GM04503 (cell line): ENCODE measurements at regions not wholly inside any gene's neighbourhood (a gene's known extent, or its start where the extent isn't known, plus 50 kb on each side); places are given as distances from the start of the nearest gene placed in this dataset.

Source experiments
- DNase-seq: peaks from one replicate; pipeline ENCODE4 v3.0.0-alpha.2; 2012; ENCODE audit warnings: low read depth

GRCh38 chr2:163368655-163369054, 367.2 kb downstream of the FIGN start:
- DNase-seq = no peak

DNA sequence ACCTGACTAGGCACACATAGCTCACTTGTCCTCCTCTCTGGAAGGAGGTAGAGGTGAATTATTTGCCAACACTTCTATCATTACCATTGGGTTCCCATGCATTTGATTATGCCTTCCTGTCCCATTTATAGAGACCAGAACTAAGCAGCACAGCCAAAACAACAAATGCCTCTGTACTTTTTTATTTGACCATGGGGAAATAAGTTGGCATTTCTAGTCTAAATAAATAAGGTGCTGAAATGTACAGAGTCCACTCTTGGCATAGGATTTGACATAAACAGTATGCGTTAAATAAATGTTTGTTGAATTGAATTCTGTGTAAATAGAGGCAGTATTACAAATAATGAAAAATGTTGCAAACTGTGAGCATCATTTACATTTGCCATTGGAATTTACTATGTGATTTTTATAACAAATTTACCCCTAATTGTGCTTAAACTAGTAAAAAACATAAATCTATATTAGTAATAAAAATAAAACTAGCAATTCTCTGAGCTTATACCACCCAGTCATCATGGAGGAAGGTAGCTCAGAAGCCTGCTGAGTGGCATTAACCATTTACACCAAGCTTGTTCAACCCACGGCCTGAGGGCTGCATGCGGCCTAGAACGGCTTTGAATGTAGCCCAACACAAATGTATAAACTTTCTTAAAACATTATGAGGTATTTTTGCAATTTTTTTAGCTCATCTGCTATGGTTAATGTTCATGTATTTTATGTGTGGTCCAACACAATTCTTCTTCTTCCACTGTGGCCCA, 367.8 kb downstream of the FIGN start:
- no peak for DNase-seq

- no peak for DNase-seq
Measured at GRCh38 chr2:163364736-163365135, 371.1 kb downstream of the FIGN start.

GRCh38 chr2:163353551-163353950, 382.3 kb downstream of the FIGN start:
- no peak for DNase-seq

- no peak for DNase-seq
Measured at GRCh38 chr2:163351966-163352365, 383.8 kb downstream of the FIGN start.

DNA sequence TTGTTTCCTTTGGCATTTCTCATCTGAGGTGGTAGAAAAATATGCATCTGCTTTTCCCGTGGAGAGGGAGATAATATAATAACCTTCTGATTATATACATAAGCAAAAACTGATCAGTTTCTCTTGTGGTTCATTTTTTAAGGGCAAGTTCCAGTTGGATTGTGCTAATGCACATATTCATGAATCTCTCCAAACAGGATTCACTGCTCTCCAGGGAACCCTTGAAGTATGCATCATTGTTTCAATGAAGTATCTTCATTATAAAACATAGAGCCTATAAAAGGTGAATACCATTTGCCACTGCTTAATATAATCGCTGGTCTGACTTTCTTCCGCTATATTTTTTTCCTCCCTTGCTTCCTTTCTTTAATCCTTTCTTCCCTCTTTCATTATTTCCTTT, 384.7 kb downstream of the FIGN start:
- no peak for DNase-seq

- DNase-seq = no peak
Measured at GRCh38 chr2:163348857-163349380, 386.9 kb downstream of the FIGN start.

GRCh38 chr2:163347982-163348856, 387.6 kb downstream of the FIGN start:
- no peak for DNase-seq

DNA sequence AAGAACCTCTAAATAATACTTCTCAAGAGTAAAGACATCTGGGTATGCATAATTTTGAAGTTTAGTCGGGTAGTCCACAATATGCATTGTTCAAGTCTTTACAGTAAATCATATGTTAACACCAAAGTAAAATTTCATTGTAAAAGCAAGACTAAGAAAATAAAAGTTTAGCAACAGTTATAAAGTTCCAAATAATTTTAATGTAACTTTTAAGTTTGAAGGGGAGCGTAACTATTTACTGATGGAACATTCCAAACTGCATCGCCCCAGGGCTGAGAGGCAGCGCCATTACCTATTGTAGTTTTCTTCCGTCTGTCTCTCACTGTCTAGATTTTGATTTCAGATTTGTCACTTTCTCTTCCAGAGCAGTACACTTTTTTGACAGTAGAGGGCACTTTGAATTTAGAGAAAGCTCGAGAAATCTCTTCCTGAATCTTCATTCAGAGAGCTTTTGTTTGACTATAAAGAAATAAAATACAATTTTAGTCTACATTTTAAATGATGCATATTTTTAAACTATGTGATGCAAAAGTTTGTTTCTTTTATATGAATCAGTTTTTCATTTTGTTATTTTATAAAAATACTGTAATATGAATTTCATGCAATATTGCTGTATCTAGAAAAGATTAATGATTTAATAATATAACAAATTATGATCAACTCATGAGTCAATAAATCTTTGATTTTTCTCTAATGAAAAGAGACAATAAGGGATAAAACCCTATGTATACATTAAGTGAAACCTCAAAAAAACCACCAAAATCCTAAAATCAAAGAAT, 389.8 kb downstream of the FIGN start:
- no peak for DNase-seq

DNA sequence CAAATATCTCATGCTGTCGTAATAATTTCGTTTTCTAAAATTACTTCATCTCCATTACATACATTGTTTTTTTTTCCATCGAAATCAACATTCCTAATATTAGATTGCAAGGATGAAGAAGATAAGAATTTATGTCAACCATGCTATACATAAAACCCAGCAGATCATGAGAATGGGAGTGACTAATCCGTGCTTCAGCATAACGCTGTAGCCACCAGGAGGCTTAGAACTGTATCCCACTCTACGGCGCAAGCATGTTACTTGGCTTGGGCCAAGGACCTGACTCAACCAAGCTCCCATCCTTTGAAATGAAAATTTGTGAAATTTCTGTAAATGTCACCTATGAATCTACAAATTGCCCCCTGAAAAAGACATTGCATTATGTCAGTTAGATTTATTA, 392.5 kb downstream of the FIGN start:
- DNase-seq = no peak

DNA sequence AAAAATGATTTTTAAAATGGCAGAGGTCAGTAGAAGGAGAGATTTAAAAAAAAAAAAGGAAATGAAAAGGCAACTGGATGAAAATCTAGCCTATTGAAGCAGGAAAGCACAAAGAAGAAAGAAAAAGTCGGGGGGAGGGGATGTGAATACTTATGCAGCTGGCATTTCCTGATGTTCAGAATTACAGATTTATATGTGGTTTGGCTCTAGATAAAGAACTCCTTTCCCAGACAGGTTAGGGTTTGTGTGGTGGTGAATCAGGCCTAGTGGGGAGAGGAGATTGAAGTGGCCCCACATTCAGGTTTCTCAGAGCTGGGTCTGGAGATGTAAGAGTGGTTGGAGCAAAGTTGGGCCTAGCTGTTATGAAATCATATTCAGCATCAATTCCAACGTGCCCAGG, 394.4 kb downstream of the FIGN start:
- DNase-seq = no peak

- no peak for DNase-seq
Measured at GRCh38 chr2:163338270-163338669, 397.5 kb downstream of the FIGN start.

- no peak for DNase-seq
Measured at GRCh38 chr2:163324677-163325076, 411.1 kb downstream of the FIGN start.

DNA sequence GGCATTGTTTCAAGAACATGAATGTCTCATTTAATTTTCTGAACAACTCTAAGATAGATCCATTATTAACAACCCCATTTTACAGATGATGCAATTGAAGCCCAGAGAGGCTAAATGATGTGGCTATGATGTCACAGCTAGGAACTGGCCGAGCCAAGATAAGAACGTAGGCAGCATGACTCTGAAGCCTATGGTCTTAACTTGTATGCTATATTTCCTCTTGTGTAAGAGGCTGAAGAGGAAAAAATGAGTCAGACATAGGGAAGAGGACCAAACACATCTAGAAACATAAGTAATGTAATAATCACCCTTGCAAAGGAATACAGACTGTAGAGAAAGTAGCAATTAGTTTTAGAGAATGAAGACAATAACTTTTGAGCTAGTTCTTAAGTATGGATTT, 416.8 kb downstream of the FIGN start:
- no peak for DNase-seq

DNA sequence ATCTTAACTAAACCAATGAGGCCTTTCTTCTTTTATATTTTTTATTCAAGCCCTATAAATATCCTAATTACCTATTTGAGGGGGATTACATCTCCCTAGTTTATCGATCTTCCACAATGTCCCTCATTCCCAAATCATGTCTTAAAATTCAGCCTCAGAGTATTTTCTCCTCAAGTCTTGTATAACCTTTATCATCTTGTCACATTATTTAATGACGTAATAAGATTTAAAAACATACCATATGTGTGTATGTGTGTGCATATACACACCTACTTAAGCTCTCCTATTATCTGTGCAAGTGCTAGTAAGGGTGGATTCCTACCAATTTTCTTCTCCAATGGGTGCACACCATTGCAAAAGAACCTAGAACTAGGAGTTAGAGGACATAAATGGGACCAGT, 421.1 kb downstream of the FIGN start:
- DNase-seq = no peak

DNA sequence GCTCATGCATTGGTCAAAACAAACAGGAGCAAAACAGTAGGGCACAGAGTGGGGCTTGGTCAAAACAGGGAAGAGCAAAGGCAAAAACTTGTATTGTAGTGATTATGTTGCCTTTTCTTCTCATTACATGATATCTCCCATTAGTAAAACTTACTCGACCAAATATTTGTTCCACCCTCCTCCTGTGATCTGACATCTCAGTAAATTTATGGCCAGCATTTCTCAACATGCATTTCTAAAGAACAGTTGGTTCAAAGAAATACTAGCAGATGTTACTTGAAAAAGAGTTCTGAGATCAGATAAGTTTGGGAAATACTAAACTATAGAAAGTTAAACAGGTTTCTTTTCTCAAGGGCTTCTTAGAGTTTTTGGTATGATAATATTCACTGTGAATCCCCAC, 423.1 kb downstream of the FIGN start:
- no peak for DNase-seq

DNA sequence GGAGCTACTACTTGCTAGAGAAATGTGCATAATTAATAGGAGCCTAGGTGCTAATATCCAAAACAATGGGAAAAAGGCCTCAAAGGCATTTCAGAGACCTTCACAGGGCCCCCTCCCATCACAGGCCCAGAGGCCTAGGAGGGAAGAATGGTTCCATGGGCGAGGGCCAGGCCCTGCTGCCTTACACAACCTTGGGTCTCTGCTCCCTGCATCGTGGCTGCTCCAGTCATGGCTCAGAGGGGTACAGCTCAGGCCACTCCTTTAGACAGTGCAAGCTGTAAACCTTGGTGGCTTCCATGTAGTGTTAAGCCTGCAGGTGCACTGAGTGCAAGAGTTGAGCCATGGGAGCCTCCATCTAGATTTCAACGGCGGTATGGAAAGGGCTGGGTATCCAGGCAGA, 429.2 kb downstream of the FIGN start:
- DNase-seq = no peak

DNA sequence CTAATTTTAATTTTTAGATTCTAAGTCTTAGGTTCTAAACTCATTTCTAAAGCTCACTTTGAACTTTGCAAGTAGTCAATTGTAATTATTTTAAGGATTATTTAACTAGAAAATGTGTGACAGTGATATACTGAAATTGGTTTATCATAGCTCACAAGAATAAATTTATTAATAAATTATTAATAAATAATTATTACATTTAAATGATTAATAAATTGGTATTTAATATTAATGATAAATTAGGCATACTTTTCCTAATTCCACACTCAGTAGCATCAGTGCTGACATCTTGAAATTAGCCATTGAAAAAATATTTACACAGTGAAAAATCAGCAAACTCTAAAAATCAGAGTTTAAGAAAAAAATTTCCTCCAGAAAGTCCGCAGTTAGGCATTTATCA, 433.7 kb downstream of the FIGN start:
- no peak for DNase-seq

DNA sequence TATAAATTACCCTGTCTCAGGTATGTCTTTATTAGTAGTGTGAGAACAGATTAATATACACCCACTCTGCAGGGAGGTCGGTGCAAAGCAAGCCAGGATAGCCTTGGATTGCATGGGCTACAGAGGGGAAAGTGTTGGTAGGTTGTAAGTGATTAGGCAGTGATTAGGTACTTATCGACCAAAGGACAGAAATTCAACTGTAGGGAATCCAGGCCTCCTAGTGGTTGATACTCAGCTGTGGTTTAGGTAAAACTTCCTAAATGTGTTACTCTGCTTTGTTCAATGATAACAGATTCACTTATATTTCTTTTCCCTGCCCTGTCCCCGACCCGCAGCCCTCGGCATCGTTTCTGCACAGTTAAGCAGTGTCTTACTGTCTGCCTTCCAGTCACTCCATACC, 444.0 kb downstream of the FIGN start:
- DNase-seq = no peak

- DNase-seq = no peak
Measured at GRCh38 chr2:163281717-163282116, 443.1 kb upstream of the KCNH7 start.

DNA sequence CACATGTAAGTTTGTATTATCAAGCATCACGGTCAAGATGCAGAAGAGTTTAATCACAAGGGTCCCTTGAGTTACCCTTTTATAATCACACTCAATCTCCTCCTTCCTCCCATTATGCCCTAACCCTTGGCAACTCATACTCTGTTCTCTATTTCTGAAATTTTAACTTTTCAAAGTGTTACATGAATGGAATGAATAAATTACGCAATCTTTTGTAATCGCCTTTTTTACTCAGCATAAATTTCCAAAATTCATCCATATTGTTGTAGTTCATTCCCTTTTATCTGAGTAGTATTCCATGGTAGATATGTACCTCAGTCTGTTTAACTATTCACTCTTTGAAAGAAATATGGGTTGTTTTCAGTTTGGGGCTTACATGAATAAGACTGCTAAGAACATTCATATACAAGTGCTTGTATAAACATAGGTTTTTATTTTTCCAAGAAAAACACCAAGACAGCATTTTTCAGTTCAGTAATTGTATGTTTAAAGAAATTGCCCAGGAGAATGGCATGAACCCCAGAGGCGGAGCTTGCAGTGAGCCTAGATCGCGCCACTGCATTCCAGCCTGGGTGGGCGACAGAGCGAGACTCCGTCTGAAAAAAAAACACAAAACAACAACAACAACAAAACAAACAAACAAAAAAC, 430.9 kb upstream of the KCNH7 start:
- DNase-seq = no peak

DNA sequence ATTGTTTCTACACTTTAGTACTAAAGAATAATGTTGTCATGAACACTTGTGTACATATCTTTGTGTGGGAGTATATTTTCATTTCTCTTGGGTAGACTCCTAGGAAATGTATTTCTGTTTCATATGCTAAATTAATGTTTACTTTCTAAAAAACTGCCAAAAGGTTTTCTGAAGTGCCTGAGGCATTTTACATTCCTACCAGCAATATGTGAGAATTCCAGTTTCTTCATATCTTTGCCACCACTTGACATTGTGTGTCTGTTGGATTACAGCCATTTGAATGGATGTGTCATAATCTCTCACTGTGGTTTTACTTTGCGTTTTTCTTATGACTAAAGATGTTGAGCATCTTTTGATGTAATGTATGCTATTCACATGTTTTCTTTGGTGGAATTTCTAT, 428.2 kb upstream of the KCNH7 start:
- DNase-seq = peak; percentile 83
